Stomach smooth muscle (tissue), 2 donors: ENCODE measurements at regions not wholly inside any gene's neighbourhood (a gene's known extent, or its start where the extent isn't known, plus 50 kb on each side); places are given as distances from the start of the nearest gene placed in this dataset.
A peak's percentile ranks its signal among the peaks of the same experiment; 100 is the strongest.

Experiments used
- H3K27ac ChIP-seq: one replicate; pipeline ENCODE4 v1.7.0; 2013; ENCODE audit warnings: mild to moderate bottlenecking, low read length, inconsistent platforms
- H3K27me3 ChIP-seq, 2 donors: one replicate each; pipeline ENCODE4 v1.7.0; 2013; ENCODE audit warnings: low read length in 2 of 2; ENCODE audit not compliant: insufficient read depth in 2 of 2, control insufficient read depth in 1 of 2
- H3K36me3 ChIP-seq, 2 donors: one replicate each; pipeline ENCODE4 v1.7.0; 2013; ENCODE audit warnings: low read length in 2 of 2; ENCODE audit not compliant: control insufficient read depth in 2 of 2, insufficient read depth in 2 of 2
- H3K4me1 ChIP-seq: one replicate; pipeline ENCODE4 v1.7.0; 2013; ENCODE audit warnings: low read length; ENCODE audit not compliant: control insufficient read depth, insufficient read depth
- H3K4me3 ChIP-seq, 2 donors: one replicate each; pipeline ENCODE4 v1.7.0; 2013; ENCODE audit warnings: low read length in 2 of 2
- H3K9ac ChIP-seq, 2 donors: one replicate each; pipeline ENCODE4 v1.7.0; 2013; ENCODE audit warnings: low read length in 2 of 2, mild to moderate bottlenecking in 1 of 2
- H3K9me3 ChIP-seq, 2 donors: one replicate each; pipeline ENCODE4 v1.7.0; 2013; ENCODE audit warnings: low read length in 2 of 2; ENCODE audit not compliant: control insufficient read depth in 2 of 2
- donor health status: healthy.
- donor health status: Pancreatic carcinoma.

DNA sequence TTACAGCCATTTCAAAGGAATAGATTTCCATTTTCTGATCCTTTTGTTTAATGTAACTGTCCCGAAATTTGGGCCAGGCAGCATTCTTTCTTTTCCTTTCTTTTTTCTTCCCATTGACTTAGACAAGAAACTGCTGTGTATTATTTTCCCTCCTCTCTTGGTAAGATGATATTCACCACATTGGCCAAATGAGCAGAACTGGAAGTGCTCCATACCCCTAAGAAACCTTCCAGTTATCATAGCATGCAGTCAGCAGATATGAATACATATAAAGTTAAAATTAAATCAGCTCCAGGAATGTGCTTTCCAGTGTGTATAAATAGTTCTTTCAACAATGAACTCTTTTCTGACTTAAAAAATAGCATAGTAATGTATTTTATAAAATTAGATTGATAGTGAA lies 168.5 kb upstream of the GAS1 start:
- H3K4me3 ChIP-seq, result no peak overlapping the region
- peaks cover 35% of the 10 kb centered on the region for H3K4me1 ChIP-seq
- H3K27ac ChIP-seq, result no peak overlapping the region
- no peaks in the 10 kb centered on the region for H3K36me3 ChIP-seq
- H3K9me3 ChIP-seq, result no peaks in the 10 kb centered on the region
- H3K9ac ChIP-seq, result no peak overlapping the region
- no peaks in the 10 kb centered on the region for H3K27me3 ChIP-seq

DNA sequence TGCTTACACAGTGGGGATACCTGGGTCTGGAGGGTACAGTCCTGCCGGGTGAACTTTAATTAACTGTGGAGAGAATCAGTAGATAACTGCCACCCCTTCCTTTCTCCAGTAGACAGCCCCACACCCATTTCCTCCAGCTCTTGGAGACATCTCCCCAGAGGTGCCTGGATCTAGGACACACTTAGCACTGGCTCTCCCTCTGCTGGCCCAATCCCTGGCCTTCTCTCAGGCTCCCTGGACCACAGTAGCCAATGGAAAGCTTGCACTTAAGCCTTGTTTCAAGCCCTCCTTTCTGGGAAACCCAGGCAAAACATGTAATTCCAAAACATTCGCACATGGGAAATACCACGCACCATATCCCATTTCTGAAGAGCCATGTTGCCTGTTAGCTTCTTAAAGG lies 169.2 kb upstream of the GAS1 start:
- Histone ChIP-seq H3K36me3 (no peaks in the 10 kb centered on the region), H3K4me3 (no peak overlapping the region), H3K27ac (peak overlapping the region; percentile 18), H3K4me1 (peaks cover 39% of the 10 kb centered on the region), H3K9ac (no peak overlapping the region), H3K9me3 (no peaks in the 10 kb centered on the region), H3K27me3 (no peaks in the 10 kb centered on the region)

DNA sequence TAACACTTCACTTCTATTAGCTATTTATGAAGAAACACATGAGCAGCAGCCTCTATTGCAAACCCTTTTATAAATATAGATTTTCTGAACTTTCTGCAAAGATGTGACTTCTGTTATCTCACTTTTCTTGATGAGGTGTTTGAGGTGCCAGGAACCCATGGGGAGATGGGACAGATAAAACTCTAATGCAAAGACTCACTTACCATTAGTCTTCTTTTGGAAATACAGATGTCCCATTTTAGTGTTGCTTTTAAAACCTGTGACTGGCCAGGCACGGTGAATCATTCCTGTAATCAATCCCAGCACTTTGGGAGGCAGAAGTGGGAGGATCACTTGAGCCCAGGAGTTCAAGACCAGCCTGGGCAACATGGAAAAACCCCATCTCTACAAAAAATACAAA lies 171.3 kb upstream of the GAS1 start:
- Histone ChIP-seq H3K27ac (no peak overlapping the region), H3K4me1 (peaks cover 53% of the 10 kb centered on the region), H3K4me3 (no peak overlapping the region), H3K36me3 (no peaks in the 10 kb centered on the region), H3K9me3 (no peaks in the 10 kb centered on the region), H3K27me3 (no peaks in the 10 kb centered on the region), H3K9ac (no peak overlapping the region)

DNA sequence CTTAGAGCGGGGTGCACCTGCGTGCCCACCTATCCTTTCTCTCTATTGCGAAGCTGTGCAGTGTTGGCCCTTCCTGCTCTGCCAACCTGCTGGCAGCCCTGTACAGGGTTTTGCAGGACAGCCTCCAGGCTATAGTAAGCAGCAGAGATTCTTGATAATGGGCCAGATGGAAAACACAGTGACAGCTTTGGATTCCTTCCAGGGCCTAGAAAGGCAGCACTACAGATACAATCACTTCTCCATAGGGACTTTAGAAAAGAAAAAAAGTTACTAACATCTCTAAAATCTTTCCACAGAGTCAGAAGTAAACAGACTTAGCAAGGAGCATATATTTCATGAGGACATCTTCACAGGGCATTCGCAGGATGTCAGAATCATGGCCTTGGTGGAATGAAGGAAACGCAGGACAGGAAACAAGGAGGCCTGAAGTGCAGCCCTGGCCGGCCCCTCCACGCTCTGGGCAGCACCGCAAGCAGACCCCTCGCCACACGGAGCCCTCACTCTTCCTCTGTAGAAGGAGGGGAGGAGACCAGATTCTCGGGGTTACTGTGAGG lies 172.1 kb upstream of the GAS1 start:
- Histone ChIP-seq H3K27me3 (no peaks in the 10 kb centered on the region), H3K9me3 (no peaks in the 10 kb centered on the region), H3K4me3 (peak overlapping the region in 1 of 2 donors; percentile 22), H3K9ac (no peak overlapping the region), H3K36me3 (no peaks in the 10 kb centered on the region), H3K27ac (peak overlapping the region; percentile 41), H3K4me1 (peaks cover 53% of the 10 kb centered on the region)

DNA sequence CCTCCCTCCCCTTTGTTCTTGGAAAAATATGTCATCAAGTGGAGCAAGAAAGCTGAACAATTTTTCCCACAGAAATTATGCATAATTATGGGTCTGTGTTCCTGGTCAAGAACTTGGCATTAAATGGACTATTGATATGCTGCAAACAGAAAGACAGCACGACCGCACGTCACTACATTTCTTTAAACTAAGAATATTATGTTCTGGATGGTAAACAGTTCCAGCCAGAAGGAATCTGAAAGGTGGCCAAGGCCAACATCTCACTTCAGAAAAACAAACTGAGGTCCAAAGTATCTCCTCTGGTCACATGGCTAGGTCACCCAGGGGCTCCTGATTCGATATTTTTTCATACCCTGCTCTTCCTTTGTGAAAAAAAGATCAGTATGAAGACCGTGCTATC lies 173.3 kb upstream of the GAS1 start:
- H3K4me1 ChIP-seq, result peaks cover 47% of the 10 kb centered on the region

DNA sequence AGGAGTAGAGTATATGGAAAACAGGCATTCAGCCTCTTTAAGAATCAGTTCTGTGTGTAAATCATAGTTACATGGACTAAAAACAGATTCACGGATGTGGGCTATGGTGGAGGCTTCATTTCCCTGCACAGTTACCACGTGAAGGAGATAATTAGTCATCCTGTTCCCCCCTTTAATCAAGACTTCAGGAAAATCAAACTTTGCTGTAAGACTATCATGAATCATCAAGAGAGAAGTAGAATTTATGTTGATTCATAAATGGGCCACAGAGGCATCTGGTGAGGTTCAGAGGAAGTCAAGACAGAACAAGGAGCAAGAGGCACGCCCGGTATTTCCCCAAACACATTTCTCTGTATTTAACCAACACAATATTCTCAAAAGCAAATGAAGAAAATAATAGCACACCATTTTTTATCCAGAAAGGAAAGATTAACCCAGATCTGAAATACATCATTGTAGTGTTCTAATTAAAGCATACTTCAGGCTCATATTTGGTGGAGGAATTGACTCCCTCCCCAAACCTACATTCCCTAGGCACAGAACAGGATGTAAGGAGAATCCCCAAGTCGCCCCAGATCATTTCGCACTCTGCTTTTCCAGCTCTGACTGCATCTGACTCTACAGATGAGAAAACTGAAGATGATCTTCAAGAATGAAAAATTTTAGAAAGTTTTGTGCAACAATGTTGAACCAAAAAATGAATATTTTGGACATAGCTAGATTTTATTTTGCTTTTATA lies 175.8 kb upstream of the GAS1 start:
- H3K9ac ChIP-seq, result no peak overlapping the region
- peak overlapping the region; percentile 13 for H3K27ac ChIP-seq
- peaks cover 36% of the 10 kb centered on the region for H3K4me1 ChIP-seq
- H3K27me3 ChIP-seq, result no peaks in the 10 kb centered on the region
- H3K36me3 ChIP-seq, result no peaks in the 10 kb centered on the region
- H3K4me3 ChIP-seq, result no peak overlapping the region
- no peaks in the 10 kb centered on the region for H3K9me3 ChIP-seq

More for the DNA sequence above, 173.3 kb upstream of the GAS1 start:
- Histone ChIP-seq H3K36me3 (no peaks in the 10 kb centered on the region), H3K4me3 (no peak overlapping the region), H3K27me3 (no peaks in the 10 kb centered on the region), H3K9me3 (no peaks in the 10 kb centered on the region), H3K9ac (no peak overlapping the region), H3K27ac (no peak overlapping the region)

DNA sequence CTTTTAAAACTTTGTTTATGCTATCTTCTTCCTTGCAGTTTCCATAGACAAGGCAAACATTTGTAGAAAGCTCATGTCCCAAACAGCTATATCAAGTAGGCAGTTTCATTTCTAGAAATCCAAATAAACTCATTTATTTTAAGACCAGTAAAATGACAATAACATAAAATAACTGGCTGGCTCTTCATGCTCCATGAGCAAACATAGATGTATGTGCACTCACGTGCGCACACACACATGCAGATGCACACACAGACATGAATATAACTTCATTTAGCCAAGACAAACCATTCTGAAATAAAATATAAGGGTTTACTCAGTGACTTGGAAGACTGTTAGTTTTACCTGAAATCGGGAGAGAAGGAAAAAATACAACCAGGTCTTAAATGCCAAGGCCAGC lies 176.5 kb upstream of the GAS1 start:
- Histone ChIP-seq H3K27me3 (no peaks in the 10 kb centered on the region), H3K36me3 (no peaks in the 10 kb centered on the region), H3K4me1 (peaks cover 35% of the 10 kb centered on the region), H3K9ac (no peak overlapping the region), H3K27ac (no peak overlapping the region), H3K9me3 (no peaks in the 10 kb centered on the region), H3K4me3 (no peak overlapping the region)

DNA sequence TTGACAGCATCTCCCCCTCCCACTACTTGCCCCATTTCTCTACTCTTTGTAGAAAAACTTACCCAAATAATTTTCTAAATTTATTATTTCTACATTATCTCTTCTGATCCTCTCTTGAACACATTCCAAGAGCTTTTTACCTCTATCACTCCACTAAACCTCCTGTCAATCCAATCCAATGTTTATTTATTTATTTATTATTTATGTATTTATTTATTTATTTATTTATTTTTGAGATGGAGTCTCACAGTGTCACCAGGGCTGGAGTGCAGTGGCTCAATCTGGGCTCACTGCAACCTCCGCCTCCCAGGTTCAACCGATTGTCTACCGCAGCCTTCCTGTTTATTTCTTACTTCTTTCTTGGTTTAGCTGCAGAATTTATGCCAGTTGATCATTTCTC lies 178.5 kb upstream of the GAS1 start:
- Histone ChIP-seq H3K4me3 (no peak overlapping the region), H3K9ac (no peak overlapping the region), H3K9me3 (no peaks in the 10 kb centered on the region), H3K27ac (no peak overlapping the region), H3K27me3 (no peaks in the 10 kb centered on the region), H3K36me3 (no peaks in the 10 kb centered on the region), H3K4me1 (peaks cover 18% of the 10 kb centered on the region)

DNA sequence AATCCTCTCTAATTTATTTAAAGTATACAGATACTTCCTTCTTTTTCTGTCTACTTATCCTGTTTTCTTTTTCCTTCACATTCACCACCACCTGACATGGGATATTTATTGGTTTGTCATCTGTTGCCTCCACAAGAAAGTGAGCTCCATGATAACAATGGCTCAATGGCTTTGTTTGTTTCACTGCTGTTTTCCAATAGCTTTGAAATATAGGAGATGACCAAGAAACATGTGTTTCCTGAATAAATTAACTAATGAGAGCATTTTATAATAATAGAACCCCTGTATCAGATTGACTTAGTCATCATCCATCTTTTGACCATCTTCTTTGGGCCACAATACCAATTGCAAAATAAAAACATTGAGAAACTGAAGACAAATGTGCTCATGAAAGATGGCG lies 180.2 kb upstream of the GAS1 start:
- Histone ChIP-seq H3K9ac (no peak overlapping the region), H3K27me3 (no peaks in the 10 kb centered on the region), H3K36me3 (no peaks in the 10 kb centered on the region), H3K27ac (no peak overlapping the region), H3K4me1 (peaks cover 8% of the 10 kb centered on the region), H3K4me3 (no peak overlapping the region), H3K9me3 (no peaks in the 10 kb centered on the region)

DNA sequence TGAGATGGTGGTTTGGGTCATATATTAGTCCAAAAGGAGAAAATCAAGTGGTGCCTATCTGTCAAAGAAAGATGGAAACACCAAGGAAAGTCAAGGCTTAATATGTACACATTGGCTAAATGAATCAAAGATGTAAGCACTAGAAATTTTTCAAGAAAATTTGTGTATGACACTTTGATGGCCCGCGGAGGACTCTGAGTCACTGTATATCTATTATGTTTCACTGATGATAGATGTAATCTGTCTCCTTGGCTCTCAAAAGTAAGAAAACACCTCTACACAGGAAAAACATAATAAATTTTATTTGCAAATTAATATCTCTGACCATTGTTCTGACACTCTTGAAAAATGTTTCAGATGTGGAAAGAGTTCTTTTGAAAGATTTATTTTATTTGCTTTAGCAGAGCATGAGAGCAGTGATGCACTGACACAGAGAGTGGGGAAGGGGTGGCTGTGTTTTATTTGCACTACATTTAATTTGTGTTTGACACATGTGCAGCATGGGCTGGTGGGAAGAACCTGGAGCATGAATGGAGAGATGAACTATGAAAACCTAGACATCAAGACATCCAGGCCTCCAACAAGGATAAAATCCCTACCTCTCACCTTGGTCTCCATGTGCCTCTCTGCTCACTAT lies 180.8 kb upstream of the GAS1 start:
- H3K27ac ChIP-seq, result no peak overlapping the region
- no peak overlapping the region for H3K9ac ChIP-seq
- no peaks in the 10 kb centered on the region for H3K9me3 ChIP-seq
- H3K27me3 ChIP-seq, result no peaks in the 10 kb centered on the region
- no peak overlapping the region for H3K4me3 ChIP-seq
- H3K36me3 ChIP-seq, result no peaks in the 10 kb centered on the region
- peaks cover 3% of the 10 kb centered on the region for H3K4me1 ChIP-seq
